ENCODE measurements at regions not wholly inside any gene's neighbourhood (a gene's known extent, or its start where the extent isn't known, plus 50 kb on each side); places are given as distances from the start of the nearest gene placed in this dataset.

DNA sequence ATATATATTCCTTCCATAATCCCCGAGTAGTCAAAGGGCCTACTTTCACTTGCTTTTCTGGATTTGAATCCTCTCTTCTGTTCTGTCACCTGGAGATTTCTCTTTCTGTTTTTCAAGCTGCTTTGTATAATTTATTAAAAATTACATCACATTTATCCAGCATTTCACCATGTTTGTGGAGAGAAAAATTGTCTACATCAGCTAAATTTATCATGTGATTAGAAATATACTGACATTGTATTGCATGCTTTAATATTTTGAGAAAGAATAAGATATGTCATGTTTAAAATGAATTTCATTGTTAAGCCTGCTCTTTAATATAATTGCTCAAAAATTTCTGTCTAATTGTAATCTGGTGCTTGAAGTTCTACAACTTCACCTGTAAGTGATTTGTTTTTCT lies 323.1 kb upstream of the DKK2 start:
- TF ChIP-seq, protein P1, sequence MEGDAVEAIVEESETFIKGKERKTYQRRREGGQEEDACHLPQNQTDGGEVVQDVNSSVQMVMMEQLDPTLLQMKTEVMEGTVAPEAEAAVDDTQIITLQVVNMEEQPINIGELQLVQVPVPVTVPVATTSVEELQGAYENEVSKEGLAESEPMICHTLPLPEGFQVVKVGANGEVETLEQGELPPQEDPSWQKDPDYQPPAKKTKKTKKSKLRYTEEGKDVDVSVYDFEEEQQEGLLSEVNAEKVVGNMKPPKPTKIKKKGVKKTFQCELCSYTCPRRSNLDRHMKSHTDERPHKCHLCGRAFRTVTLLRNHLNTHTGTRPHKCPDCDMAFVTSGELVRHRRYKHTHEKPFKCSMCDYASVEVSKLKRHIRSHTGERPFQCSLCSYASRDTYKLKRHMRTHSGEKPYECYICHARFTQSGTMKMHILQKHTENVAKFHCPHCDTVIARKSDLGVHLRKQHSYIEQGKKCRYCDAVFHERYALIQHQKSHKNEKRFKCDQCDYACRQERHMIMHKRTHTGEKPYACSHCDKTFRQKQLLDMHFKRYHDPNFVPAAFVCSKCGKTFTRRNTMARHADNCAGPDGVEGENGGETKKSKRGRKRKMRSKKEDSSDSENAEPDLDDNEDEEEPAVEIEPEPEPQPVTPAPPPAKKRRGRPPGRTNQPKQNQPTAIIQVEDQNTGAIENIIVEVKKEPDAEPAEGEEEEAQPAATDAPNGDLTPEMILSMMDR (IDR thresholded peaks at IDR 0.05 in 4 of 5, conservative IDR thresholded peaks at IDR 0.05 in 1 of 5): no peak
- no peak for TF ChIP-seq POLR2A (IDR thresholded peaks at IDR 0.05)

Data from gastrocnemius medialis (tissue), 4 donors.